ENCODE measurements at regions not wholly inside any gene's neighbourhood (a gene's known extent, or its start where the extent isn't known, plus 50 kb on each side); places are given as distances from the start of the nearest gene placed in this dataset.

- Histone ChIP-seq H3K56ac (replicated peaks; ENCODE audit: insufficient read length, low read depth, low read length) (no peak overlapping the region), H2BK120ac (replicated peaks; ENCODE audit: low read depth, low read length) (no peak overlapping the region), H2BK15ac (ENCODE audit: low read length) (no peak overlapping the region), H3K9me3 (ENCODE audit: insufficient read depth in 2 of 2, low read depth in 1 of 2, low read length in 1 of 2) (peaks cover 0 to 2% of the 10 kb centered on the region in 2 experiments; a peak in 1 of 4 replicates), H3K9ac (replicated peaks in 1 of 4; ENCODE audit: extremely low read depth in 1 of 4, low read depth in 3 of 4, low read length in 3 of 4) (no peak overlapping the region), H3K4me2 (ENCODE audit: insufficient read depth in 1 of 2, low read depth in 2 of 2, low read length in 2 of 2) (no peak overlapping the region), H3K27ac (ENCODE audit: low read depth, low read length) (no peak overlapping the region), H3K27me3 (replicated peaks in 1 of 4; ENCODE audit: control insufficient read depth in 3 of 4, extremely low read depth in 1 of 4, insufficient read depth in 3 of 4, low read length in 3 of 4) (peaks cover 0 to 1% (median 0%) of the 10 kb centered on the region in 4 experiments; a peak in 1 of 7 replicates), H3K14ac (ENCODE audit: insufficient read length) (no peak overlapping the region), H2AK5ac (ENCODE audit: low read depth, low read length) (no peak overlapping the region), H2BK5ac (ENCODE audit: low read depth, low read length) (no peak overlapping the region), H4K8ac (ENCODE audit: extremely low read depth, insufficient read depth, low read length) (no peak overlapping the region), H3K4ac (replicated peaks; ENCODE audit: insufficient read length, low read depth, low read length) (no peak overlapping the region), H3K18ac (ENCODE audit: extremely low read depth, low read length) (no peak overlapping the region), H2AFZ (ENCODE audit: low read length) (no peak overlapping the region), H4K20me1 (replicated peaks in 1 of 2; ENCODE audit: control insufficient read depth in 1 of 2, insufficient read depth in 2 of 2, low read length in 2 of 2) (no peaks in the 10 kb centered on the region), H3K23ac (ENCODE audit: insufficient read length) (no peak overlapping the region), H4K91ac (replicated peaks; ENCODE audit: insufficient read length, low read length) (no peak overlapping the region), H2BK12ac (ENCODE audit: low read depth, low read length) (no peak overlapping the region), H4K5ac (ENCODE audit: insufficient read length, low read depth, low read length) (no peak overlapping the region), H3K4me3 (ENCODE audit: extremely low read depth in 1 of 4, insufficient read depth in 2 of 4, low read depth in 3 of 4, low read length in 4 of 4) (no peak overlapping the region), H3K4me1 (replicated peaks in 1 of 4; ENCODE audit: control insufficient read depth in 3 of 4, insufficient read depth in 4 of 4, low read length in 3 of 4) (no peaks in the 10 kb centered on the region), H3K36me3 (ENCODE audit: control insufficient read depth in 2 of 4, insufficient read depth in 4 of 4, low read length in 3 of 4) (no peaks in the 10 kb centered on the region), H3K79me1 (ENCODE audit: low read depth, low read length) (no peaks in the 10 kb centered on the region), H2BK20ac (ENCODE audit: low read length) (no peak overlapping the region), H3K23me2 (ENCODE audit: low read depth, low read length) (no peaks in the 10 kb centered on the region), H3K79me2 (ENCODE audit: control insufficient read depth in 1 of 2, insufficient read depth in 2 of 2, low read length in 2 of 2) (no peaks in the 10 kb centered on the region)
- ChIA-PET POLR2A (ENCODE audit: partially characterized antibody) (no interaction called here), CTCF (ENCODE audit: partially characterized antibody) (no interaction called here)
- no peak for DNase-seq (ENCODE audit: low read depth in 1 of 2, low spot score in 2 of 2)
- WGBS, 2 experiments (ENCODE audit: extremely low coverage in 1 of 2, insufficient coverage in 1 of 2, insufficient read length in 1 of 2, insufficient replicate concordance in 2 of 2, low coverage in 1 of 2, low lambda C conversion rate in 2 of 2, missing lambda C conversion rate in 1 of 2) = 94% methylated on average over 3 of the region's 3 CpGs; no CpG with 5 or more reads in 1 of the 2 experiments
- no peak for FAIRE-seq
- TF ChIP-seq SP4 (IDR thresholded peaks at IDR 0.05; ENCODE audit: low read length) (no peak), CHD1 (IDR thresholded peaks at IDR 0.05; ENCODE audit: low read depth, low read length) (no peak), KDM1A (IDR thresholded peaks at IDR 0.05; ENCODE audit: borderline replicate concordance, low read length) (no peak), SIRT6 (IDR thresholded peaks at IDR 0.05; ENCODE audit: low read length) (no peak), HDAC2 (IDR thresholded peaks at IDR 0.05; ENCODE audit: borderline replicate concordance in 1 of 2, low read depth in 2 of 2, low read length in 2 of 2) (no peak), ATF2 (IDR thresholded peaks at IDR 0.05; ENCODE audit: low read length) (no peak), TAF1 (IDR thresholded peaks at IDR 0.05; ENCODE audit: low read depth, low read length) (no peak), TCF12 (IDR thresholded peaks at IDR 0.05; ENCODE audit: low read depth, low read length) (no peak), PHF8 (conservative IDR thresholded peaks at IDR 0.05; ENCODE audit: low read depth, low read length) (no peak), FOSL1 (IDR thresholded peaks at IDR 0.05; ENCODE audit: insufficient read depth, low read depth, low read length) (no peak)
- TF ChIP-seq, protein P1, sequence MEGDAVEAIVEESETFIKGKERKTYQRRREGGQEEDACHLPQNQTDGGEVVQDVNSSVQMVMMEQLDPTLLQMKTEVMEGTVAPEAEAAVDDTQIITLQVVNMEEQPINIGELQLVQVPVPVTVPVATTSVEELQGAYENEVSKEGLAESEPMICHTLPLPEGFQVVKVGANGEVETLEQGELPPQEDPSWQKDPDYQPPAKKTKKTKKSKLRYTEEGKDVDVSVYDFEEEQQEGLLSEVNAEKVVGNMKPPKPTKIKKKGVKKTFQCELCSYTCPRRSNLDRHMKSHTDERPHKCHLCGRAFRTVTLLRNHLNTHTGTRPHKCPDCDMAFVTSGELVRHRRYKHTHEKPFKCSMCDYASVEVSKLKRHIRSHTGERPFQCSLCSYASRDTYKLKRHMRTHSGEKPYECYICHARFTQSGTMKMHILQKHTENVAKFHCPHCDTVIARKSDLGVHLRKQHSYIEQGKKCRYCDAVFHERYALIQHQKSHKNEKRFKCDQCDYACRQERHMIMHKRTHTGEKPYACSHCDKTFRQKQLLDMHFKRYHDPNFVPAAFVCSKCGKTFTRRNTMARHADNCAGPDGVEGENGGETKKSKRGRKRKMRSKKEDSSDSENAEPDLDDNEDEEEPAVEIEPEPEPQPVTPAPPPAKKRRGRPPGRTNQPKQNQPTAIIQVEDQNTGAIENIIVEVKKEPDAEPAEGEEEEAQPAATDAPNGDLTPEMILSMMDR (IDR thresholded peaks at IDR 0.05; ENCODE audit: control extremely low read depth in 1 of 3, insufficient read depth in 1 of 3, low read depth in 1 of 3, low read length in 3 of 3) = no peak
Measured at GRCh38 chr2:123127236-123127635, 897.9 kb upstream of the CNTNAP5 start.
